ENCODE measurements at regions not wholly inside any gene's neighbourhood (a gene's known extent, or its start where the extent isn't known, plus 50 kb on each side); places are given as distances from the start of the nearest gene placed in this dataset.

GRCh38 chr12:103166949-103167348, 209.5 kb downstream of the ASCL1 start:
- TF ChIP-seq RXRA (IDR thresholded peaks at IDR 0.05; ENCODE audit: borderline replicate concordance, low read depth): no peak
- no peak for TF ChIP-seq EZH2phosphoT487 (IDR thresholded peaks at IDR 0.05; ENCODE audit: borderline replicate concordance, low read depth)
- no peak for TF ChIP-seq MAX (IDR thresholded peaks at IDR 0.05; ENCODE audit: low read depth)
- TF ChIP-seq FOXJ3 (CRISPR knock-in tag; IDR thresholded peaks at IDR 0.05): no peak
- no peak for TF ChIP-seq EP300 (IDR thresholded peaks at IDR 0.05; ENCODE audit: borderline replicate concordance in 1 of 2, low read depth in 1 of 2, low read length in 1 of 2)
- TF ChIP-seq RCOR1 (IDR thresholded peaks at IDR 0.05; ENCODE audit: low read length): no peak
- TF ChIP-seq, protein P1, sequence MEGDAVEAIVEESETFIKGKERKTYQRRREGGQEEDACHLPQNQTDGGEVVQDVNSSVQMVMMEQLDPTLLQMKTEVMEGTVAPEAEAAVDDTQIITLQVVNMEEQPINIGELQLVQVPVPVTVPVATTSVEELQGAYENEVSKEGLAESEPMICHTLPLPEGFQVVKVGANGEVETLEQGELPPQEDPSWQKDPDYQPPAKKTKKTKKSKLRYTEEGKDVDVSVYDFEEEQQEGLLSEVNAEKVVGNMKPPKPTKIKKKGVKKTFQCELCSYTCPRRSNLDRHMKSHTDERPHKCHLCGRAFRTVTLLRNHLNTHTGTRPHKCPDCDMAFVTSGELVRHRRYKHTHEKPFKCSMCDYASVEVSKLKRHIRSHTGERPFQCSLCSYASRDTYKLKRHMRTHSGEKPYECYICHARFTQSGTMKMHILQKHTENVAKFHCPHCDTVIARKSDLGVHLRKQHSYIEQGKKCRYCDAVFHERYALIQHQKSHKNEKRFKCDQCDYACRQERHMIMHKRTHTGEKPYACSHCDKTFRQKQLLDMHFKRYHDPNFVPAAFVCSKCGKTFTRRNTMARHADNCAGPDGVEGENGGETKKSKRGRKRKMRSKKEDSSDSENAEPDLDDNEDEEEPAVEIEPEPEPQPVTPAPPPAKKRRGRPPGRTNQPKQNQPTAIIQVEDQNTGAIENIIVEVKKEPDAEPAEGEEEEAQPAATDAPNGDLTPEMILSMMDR (IDR thresholded peaks at IDR 0.05): no peak
- TF ChIP-seq, protein P2, sequence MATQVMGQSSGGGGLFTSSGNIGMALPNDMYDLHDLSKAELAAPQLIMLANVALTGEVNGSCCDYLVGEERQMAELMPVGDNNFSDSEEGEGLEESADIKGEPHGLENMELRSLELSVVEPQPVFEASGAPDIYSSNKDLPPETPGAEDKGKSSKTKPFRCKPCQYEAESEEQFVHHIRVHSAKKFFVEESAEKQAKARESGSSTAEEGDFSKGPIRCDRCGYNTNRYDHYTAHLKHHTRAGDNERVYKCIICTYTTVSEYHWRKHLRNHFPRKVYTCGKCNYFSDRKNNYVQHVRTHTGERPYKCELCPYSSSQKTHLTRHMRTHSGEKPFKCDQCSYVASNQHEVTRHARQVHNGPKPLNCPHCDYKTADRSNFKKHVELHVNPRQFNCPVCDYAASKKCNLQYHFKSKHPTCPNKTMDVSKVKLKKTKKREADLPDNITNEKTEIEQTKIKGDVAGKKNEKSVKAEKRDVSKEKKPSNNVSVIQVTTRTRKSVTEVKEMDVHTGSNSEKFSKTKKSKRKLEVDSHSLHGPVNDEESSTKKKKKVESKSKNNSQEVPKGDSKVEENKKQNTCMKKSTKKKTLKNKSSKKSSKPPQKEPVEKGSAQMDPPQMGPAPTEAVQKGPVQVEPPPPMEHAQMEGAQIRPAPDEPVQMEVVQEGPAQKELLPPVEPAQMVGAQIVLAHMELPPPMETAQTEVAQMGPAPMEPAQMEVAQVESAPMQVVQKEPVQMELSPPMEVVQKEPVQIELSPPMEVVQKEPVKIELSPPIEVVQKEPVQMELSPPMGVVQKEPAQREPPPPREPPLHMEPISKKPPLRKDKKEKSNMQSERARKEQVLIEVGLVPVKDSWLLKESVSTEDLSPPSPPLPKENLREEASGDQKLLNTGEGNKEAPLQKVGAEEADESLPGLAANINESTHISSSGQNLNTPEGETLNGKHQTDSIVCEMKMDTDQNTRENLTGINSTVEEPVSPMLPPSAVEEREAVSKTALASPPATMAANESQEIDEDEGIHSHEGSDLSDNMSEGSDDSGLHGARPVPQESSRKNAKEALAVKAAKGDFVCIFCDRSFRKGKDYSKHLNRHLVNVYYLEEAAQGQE (IDR thresholded peaks at IDR 0.05; ENCODE audit: low read depth, low read length): no peak
- no peak for TF ChIP-seq NRF1 (IDR thresholded peaks at IDR 0.05; ENCODE audit: low read depth, low read length)
